HG03039 (cell line): ENCODE measurements at regions not wholly inside any gene's neighbourhood (a gene's known extent, or its start where the extent isn't known, plus 50 kb on each side); places are given as distances from the start of the nearest gene placed in this dataset.
"Not testable (repeated sequence)": the region's sequence is repeated elsewhere in the genome, so short reads cannot be mapped to it uniquely, and the experiment has no call there.

Source experiments
- ATAC-seq: cut with Tn5 transposase; IDR thresholded peaks from one replicate; pipeline ENCODE4 v1.9.1; 2021; ENCODE audit warnings: mild to moderate bottlenecking, moderate library complexity; ENCODE audit not compliant: unreplicated experiment

- no peak for ATAC-seq
Observed at GRCh38 chr13:48583859-48584311, 51.0 kb upstream of the RCBTB2 start.

GRCh38 chr13:48585456-48585840 is 52.6 kb upstream of the RCBTB2 start:
- ATAC-seq: no peak

GRCh38 chr13:48586591-48587103 is 53.8 kb upstream of the RCBTB2 start:
- ATAC-seq: no peak

GRCh38 chr13:48588120-48588519 is 55.2 kb upstream of the RCBTB2 start:
- ATAC-seq: no peak

GRCh38 chr13:48590141-48590901 is 57.4 kb upstream of the RCBTB2 start:
- ATAC-seq: no peak

GRCh38 chr13:48591124-48591872 is 58.4 kb upstream of the RCBTB2 start:
- not testable (repeated sequence) for ATAC-seq

GRCh38 chr13:48591889-48592687 is 59.2 kb upstream of the RCBTB2 start:
- no peak for ATAC-seq

GRCh38 chr13:48592688-48593049 is 59.8 kb upstream of the RCBTB2 start:
- no peak for ATAC-seq

- no peak for ATAC-seq
Observed at GRCh38 chr13:48593536-48593935, 60.2 kb upstream of the CYSLTR2 start.

- no peak for ATAC-seq
Observed at GRCh38 chr13:48594096-48594815, 59.5 kb upstream of the CYSLTR2 start.

GRCh38 chr13:48595431-48596429 is 58.0 kb upstream of the CYSLTR2 start:
- peak; percentile 51 for ATAC-seq

- ATAC-seq: no peak
Observed at GRCh38 chr13:48600374-48601364, 53.1 kb upstream of the CYSLTR2 start.

GRCh38 chr13:48602296-48603016 is 51.3 kb upstream of the CYSLTR2 start:
- ATAC-seq: no peak

- no peak for ATAC-seq
Observed at GRCh38 chr13:48603375-48603774, 50.4 kb upstream of the CYSLTR2 start.
